ENCODE measurements at regions not wholly inside any gene's neighbourhood (a gene's known extent, or its start where the extent isn't known, plus 50 kb on each side); places are given as distances from the start of the nearest gene placed in this dataset.
"Not testable (repeated sequence)": the region's sequence is repeated elsewhere in the genome, so short reads cannot be mapped to it uniquely, and the experiment has no call there.

GRCh38 chr2:4959219-4959618 is 733.0 kb upstream of the SOX11 start:
- no peak for DNase-seq

DNA sequence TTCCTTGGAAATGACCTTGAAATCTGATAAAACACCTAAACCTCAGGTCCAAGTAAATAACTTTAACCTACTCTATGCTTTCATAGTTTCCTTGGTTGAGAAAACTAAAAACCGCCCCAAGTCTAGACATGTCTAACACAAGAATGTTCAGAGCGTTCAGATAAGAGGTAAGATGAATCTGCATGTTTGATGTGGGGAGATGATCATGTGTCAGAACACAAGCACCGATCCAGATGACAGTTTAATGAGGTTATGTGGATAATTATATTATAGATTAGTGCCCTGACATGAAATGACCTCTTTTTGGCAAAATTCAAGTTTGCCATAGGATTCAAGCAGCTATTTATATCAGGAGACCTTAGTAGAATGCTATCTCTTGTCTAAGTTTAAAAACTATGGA is 729.8 kb upstream of the SOX11 start:
- DNase-seq = no peak

GRCh38 chr2:4963106-4963505 is 729.1 kb upstream of the SOX11 start:
- no peak for DNase-seq

DNA sequence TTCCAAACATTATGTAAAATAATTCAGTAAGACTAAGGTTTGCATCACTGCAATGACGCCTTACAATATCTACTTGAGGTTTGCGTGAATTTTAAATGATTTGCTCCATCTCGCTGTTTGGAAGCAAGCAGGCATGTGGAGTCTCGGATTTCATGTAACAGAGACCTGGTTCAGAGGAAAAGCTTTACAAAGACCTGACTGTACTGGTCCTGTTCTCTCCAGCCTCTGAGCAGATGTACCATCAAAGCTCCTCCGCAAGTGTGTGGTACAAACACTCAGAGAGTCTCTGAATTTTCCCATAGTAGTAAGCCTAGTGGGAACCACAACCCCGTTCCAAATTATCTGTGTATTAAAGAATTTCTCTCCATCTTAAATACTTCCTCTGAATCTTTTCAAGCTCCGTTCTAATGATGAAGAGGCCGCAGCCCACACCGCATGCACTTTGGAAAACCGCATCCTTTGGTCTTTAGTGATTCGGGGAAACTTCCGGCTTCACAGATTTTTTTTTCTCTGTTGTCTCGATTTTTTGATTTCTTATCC is 728.1 kb upstream of the SOX11 start:
- no peak for DNase-seq

DNA sequence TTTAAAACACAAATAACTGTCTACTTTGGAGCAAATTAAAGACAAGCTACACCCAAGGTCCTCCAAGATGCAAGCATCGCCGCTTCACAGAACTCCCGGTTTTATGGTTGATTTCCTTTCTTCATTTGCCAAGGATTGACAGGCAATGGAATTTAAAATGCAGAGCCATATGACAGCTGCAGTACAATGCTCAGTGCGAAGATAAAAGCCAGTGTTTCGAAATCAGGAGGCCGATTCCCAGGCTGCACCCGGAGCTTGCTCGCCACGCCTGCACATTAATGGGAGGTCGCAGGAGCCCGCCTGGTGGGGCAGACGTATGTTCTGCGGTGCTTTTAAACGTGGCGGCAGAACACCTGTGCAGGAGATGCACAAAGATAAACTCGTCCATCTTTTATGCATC is 727.6 kb upstream of the SOX11 start:
- DNase-seq = no peak

- DNase-seq = no peak
These were observed 726.4 kb upstream of the SOX11 start for GRCh38 chr2:4965556-4966320.

GRCh38 chr2:4967206-4967605 is 725.0 kb upstream of the SOX11 start:
- no peak for DNase-seq

- no peak for DNase-seq
These were observed 719.7 kb upstream of the SOX11 start for GRCh38 chr2:4972472-4972871.

DNA sequence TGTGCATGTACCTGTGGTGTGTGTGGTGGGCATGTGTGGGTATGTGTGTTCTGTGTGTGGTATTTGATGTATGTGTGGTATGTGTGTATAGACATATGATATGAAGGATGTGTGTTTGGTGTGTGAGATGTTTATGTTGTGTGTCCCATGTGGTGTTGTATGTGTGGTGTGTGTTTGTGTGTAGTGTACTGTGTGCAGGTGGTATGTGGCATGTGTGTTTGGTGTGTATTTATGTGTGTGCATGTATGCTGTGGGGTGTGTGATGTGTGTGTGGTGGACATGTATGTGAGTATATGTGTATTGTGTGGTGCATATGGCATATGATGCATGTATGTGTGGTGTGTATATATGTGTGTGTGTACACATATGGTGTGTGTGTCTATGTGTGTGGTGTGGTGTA is 718.8 kb upstream of the SOX11 start:
- DNase-seq = no peak

GRCh38 chr2:4973973-4974372 is 718.2 kb upstream of the SOX11 start:
- no peak for DNase-seq

DNA sequence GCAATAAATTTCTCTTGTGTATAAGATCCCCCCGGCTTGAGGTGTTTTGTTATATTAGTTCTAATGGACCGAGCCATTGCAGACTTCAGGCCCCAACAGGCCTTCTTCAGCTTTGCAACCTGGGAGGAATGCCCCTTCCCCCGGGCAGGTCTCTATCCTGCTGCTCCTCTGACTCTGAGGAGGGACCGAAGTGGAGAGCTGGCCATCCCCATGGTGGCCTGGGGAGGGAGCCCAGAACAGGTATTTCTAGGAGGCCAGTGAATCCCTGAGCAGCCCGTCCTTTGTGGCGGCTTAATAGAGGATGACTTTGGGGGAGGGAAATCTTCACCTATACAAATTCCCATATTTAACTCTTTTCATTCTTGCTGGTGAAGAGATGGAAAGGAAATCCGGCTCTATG is 715.8 kb upstream of the SOX11 start:
- no peak for DNase-seq

- DNase-seq = no peak
These were observed 713.1 kb upstream of the SOX11 start for GRCh38 chr2:4979111-4979510.

GRCh38 chr2:4980995-4981394 is 711.2 kb upstream of the SOX11 start:
- DNase-seq = no peak

DNA sequence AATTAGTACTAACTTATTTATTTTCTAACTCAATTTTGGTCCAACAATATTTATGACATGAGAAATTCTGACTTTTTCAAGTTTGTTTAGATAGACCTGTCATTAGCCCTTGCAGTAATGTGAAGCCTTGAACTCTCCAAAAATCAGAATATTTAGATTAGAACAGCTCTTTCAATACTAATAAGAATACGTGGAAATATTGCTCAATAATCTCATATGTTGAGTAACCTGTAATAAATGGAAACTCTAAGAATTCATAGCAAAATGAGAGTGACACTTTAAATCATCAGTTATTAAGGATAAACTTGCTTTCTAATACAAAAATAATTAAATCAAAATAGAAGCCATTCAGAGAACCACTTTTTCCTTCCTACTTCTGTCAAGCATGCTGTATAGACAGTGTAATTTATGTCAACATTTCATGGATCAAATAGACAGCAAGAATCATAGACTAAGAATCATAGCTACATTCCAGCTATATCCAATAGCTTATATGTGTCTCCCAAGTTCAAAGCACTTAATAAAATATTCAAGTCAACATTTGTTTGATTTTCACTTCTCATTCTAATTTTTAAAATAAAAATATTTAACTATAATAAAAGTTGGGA is 710.3 kb upstream of the SOX11 start:
- DNase-seq = no peak

GRCh38 chr2:4988444-4988843 is 703.7 kb upstream of the SOX11 start:
- DNase-seq = not testable (repeated sequence)

DNA sequence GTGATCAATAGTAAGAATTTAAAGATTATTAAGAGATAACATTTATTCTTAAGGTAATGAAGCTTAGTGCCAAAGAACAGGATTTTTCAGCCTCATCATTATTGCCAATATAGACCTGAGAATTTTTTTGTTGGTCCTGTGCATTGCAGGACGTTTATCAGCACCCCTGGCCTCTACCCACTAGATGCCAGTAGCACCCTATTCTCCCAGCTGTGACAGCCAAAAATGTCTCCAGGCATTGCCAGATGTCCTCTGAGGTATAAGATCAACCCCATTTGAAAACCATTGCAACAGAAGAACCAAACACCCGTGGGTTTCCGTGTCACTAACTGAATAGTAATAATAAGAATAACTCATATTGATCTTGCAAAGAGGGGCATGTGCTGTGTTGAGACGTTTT is 700.0 kb upstream of the SOX11 start:
- DNase-seq = no peak

DNA sequence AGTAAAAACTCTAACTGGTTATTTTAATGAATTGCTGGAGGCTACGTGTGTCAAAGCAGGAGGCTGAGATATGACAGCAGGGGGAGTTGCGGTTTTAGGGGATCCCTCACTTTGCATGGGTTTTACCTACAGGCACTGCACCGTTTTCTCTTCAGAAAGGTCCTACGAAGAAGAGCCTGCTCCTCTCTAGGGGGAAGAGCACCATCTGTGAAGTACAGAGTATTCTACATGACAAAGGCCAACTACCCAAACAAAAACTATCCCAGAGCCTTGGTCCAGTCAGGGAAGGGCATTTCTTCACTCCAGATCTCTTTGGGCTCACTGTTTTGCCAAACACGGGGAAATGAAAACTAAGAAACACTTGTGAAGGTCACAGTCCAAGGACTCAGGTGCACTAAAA is 696.7 kb upstream of the SOX11 start:
- DNase-seq = no peak

DNA sequence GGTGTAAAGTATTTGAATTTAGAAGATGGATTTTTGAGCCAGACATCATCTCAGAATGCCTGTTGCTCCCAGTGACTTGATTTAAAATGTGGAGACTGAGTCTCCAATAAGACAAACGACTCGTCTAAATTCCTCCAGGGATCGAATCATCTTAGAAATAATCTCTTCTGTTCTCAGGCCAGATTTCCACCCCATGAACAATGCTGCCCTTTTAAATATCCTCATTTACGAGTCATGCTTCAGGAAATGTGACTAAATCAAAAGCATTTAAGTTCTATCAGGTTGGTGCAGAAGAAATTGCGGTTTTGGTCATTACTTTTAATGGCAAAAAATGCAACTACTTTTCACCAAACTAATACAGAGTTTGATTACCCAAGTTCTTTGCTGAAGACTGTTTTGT is 684.6 kb upstream of the SOX11 start:
- DNase-seq = no peak

- no peak for DNase-seq
These were observed 672.9 kb upstream of the SOX11 start for GRCh38 chr2:5019324-5019723.

DNA sequence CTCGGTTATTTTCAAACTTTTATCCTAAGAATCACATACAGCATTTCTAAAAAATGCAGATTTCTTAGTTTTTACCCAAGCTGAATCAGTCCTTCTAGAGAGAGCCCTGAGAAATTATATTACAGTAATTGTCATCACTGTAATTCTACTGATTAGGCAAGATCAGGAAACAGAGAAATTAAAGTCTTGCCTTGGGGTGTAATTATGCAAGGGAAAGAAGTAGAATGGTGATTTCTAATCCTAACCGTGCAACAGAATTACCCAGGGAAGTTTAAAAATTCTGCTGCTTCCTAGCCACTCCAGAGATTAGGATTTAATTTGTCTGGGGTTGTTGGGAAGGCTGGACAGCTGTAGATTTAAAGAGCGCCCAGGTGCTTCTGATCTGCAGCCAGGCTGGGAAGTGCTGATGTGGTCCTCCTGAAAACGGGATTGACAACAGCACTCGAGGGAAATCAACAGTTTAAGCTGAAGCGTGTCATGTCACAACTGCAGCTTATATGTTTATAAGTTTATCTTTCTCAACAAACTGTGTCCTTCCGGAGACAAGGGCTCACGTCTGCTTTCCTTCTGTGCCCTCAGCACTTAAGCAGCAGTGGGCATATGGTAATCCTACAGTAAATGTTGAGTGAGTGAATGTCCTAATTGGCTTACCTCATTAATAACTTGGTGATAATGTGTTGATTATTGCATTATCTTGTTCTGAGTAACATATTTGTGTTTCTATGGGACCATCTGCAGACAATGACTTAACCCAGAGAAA is 671.9 kb upstream of the SOX11 start:
- DNase-seq = peak; percentile 99

DNA sequence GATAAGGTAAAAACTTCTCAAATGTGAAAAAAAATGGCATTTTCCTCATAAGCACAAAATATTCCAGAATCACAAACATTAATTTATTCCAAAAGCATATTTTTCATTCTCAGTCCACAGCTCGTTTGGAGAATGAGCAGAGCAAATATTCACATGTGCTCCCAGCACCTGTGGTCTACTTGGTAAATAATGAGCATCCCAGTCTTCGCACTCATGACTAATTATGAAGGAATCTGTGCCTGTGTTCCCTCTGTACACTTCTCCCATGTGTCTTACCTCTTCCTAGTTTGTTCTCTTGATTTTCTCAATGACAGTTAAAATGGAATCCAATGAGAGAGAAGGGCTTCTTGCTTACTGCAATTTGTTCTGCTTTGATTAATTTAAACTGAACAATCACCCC is 671.0 kb upstream of the SOX11 start:
- DNase-seq = no peak

- DNase-seq = no peak
These were observed 670.1 kb upstream of the SOX11 start for GRCh38 chr2:5022061-5022460.

GRCh38 chr2:5022708-5023635 is 669.2 kb upstream of the SOX11 start:
- not testable (repeated sequence) for DNase-seq
